GM18867 (cell line): ENCODE measurements at regions not wholly inside any gene's neighbourhood (a gene's known extent, or its start where the extent isn't known, plus 50 kb on each side); places are given as distances from the start of the nearest gene placed in this dataset.
"Not testable (repeated sequence)": the region's sequence is repeated elsewhere in the genome, so short reads cannot be mapped to it uniquely, and the experiment has no call there.

Experiments used
- ATAC-seq: cut with Tn5 transposase; IDR thresholded peaks from one replicate; pipeline ENCODE4 v1.9.1; 2021; ENCODE audit warnings: mild to moderate bottlenecking, moderate library complexity; ENCODE audit not compliant: unreplicated experiment

- ATAC-seq, result peak; percentile 38
These were observed 199.5 kb downstream of the AASDHPPT start for GRCh38 chr11:106276859-106277436.

GRCh38 chr11:106277484-106277883 is 200.0 kb downstream of the AASDHPPT start:
- ATAC-seq, result no peak

GRCh38 chr11:106278391-106278790 is 200.9 kb downstream of the AASDHPPT start:
- no peak for ATAC-seq

GRCh38 chr11:106280036-106280435 is 202.6 kb downstream of the AASDHPPT start:
- no peak for ATAC-seq

- ATAC-seq, result no peak
These were observed 204.2 kb downstream of the AASDHPPT start for GRCh38 chr11:106281455-106282173.

DNA sequence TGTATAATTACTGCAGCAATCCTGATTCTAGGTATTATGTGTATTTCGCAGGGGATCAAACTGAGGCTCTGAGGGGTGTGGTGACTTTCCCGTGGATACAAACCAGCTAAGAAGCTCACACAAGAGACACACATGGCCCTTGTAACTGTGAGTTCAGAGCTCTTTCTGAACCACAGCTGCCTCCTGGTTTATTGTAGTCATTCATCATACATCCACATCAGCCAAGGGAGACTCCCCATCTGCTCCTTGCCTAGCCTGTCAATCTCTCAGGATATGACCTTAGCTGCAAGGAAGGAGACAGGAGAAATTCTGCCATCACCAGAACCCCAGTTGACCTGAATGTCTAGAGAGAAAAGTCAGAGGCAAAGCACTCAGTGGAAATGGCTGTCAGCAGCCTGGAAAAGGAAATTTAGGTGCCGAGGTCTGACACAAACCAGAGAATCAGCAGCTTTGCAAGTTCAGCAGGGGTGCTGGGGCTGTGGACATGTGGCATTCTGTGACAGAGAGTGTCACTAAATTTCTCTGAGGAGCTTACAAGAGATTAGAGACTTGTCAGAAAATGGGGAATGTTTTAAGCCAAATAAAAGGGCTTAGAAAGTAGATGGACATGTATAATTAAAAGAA is 209.5 kb downstream of the AASDHPPT start:
- no peak for ATAC-seq

GRCh38 chr11:106288057-106288456 is 210.6 kb downstream of the AASDHPPT start:
- ATAC-seq, result no peak

- no peak for ATAC-seq
These were observed 211.4 kb downstream of the AASDHPPT start for GRCh38 chr11:106288822-106289387.

DNA sequence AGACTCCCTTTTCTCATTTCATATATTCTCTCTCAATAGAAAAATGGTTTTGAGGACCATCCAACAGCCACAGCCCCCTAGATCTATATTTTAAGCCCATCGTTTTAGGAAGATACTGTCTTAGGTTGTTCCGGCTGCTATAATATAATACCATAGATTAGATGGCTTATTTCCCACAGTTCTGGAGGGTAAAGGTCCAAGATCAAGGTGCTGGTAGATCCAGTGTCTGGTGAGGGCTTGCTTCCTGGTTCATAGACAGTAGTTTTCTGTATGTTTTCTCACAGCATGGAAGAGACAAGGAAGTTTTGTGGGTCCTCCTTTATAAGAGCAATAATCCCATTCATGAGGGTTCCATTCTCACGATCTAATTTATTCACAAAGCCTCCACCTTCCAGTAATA is 215.1 kb downstream of the AASDHPPT start:
- no peak for ATAC-seq

- ATAC-seq, result no peak
These were observed 218.5 kb downstream of the AASDHPPT start for GRCh38 chr11:106295974-106296373.

DNA sequence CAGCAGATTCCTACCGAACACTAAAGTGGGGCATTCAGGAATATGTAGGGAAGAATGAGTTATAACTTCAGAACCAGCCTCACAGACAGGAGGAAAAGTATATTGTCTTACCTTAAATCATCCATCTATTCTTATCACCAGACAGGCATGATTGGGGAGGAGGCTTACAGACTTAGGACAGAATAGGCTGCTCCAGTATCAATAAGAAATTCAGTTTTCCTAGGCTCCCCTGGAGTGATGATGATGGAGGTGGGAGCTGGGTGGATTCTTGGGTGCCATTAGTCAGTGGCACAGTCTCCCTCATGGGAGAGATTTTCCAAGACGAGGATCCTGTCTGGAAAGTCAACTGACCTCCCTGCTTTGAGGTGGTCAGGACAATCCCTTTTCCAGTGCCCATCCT is 225.0 kb downstream of the AASDHPPT start:
- ATAC-seq, result no peak

- ATAC-seq, result no peak
These were observed 226.8 kb downstream of the AASDHPPT start for GRCh38 chr11:106304274-106304673.

GRCh38 chr11:106305458-106305857 is 228.0 kb downstream of the AASDHPPT start:
- no peak for ATAC-seq

DNA sequence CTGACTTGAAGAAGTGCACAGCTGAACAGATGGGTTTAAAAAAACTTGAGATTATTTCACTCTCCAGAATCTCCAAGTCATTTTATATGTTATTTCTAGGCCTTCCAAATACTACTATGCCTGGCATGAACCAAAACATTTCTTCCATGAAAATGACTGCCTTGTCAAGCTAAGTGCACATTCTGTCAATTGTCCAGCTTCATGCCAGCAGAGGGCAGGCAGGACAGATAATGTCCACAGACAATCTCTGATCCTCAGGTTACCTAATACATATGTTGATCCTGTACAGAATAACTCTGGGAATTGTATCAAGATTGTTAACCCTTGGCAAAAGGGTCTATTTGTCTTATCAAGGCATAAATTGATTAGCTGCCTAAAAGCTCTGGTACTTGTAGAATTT is 229.5 kb downstream of the AASDHPPT start:
- no peak for ATAC-seq

- ATAC-seq, result no peak
These were observed 231.7 kb downstream of the AASDHPPT start for GRCh38 chr11:106309070-106309684.

DNA sequence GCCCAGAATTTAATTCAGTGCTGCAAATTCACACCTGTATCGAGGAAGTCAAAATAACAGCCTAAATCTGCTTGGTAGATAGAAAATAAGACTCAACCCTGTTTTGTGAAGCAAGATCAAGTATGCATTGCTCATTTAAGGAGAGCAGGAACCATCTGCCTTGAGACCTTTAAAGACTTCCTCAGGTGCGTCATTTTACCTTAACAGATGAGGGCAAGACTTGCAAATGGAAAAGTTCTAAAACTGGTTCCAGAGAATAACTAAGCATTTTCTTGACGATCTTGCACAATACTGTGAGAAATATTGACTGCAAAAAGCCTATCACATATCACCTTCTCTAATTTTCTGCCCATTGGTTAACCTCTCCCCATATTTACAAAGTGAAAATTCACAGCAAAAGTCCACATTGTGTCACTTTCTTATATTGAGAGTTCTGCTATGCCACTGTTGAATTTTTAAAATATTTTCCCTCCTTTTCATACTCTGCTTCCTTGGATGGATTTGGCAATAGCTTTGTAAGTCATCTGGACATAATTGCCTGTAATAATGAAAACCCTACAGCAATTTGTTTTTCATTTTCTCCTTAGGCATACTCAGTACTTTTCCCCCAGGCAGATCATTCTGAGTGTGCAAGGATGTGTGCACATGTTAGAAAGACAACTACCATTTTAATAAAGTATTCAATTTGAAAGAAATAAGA is 234.2 kb downstream of the AASDHPPT start:
- no peak for ATAC-seq

DNA sequence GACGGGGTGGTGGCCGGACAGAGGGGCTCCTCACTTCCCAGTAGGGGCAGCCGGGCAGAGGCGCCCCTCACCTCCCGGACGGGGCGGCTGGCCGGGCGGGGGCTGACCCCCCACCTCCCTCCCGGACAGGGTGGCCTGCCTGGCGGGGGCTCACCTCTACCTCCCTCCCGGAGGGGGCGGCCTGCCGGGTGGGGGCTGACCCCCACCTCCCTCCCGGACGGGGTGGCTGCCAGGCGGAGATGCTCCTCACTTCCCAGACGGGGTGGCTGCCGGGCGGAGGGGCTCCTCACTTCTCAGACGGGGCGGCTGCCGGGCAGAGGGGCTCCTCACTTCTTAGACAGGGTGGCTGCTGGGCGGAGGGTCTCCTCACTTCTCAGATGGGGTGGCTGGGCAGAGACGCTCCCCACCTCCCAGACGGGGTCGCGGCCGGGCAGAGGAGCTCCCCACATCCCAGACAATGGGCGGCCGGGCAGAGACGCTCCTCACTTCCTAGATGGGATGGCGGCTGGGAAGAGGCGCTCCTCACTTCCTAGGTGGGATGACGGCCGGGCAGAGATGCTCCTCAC is 239.8 kb downstream of the AASDHPPT start:
- ATAC-seq, result not testable (repeated sequence)

- ATAC-seq, result no peak
These were observed 244.1 kb downstream of the AASDHPPT start for GRCh38 chr11:106321601-106322000.

GRCh38 chr11:106322106-106322505 is 244.6 kb downstream of the AASDHPPT start:
- no peak for ATAC-seq

- no peak for ATAC-seq
These were observed 248.6 kb downstream of the AASDHPPT start for GRCh38 chr11:106326087-106326486.

GRCh38 chr11:106327134-106327533 is 249.7 kb downstream of the AASDHPPT start:
- ATAC-seq, result no peak
